GM19395 (cell line): ENCODE measurements at regions not wholly inside any gene's neighbourhood (a gene's known extent, or its start where the extent isn't known, plus 50 kb on each side); places are given as distances from the start of the nearest gene placed in this dataset.
"Not testable (repeated sequence)": the region's sequence is repeated elsewhere in the genome, so short reads cannot be mapped to it uniquely, and the experiment has no call there.

Source experiments
- ATAC-seq: cut with Tn5 transposase; IDR thresholded peaks from one replicate; pipeline ENCODE4 v1.9.1; 2021; ENCODE audit warnings: mild to moderate bottlenecking, moderate library complexity; ENCODE audit not compliant: unreplicated experiment

DNA sequence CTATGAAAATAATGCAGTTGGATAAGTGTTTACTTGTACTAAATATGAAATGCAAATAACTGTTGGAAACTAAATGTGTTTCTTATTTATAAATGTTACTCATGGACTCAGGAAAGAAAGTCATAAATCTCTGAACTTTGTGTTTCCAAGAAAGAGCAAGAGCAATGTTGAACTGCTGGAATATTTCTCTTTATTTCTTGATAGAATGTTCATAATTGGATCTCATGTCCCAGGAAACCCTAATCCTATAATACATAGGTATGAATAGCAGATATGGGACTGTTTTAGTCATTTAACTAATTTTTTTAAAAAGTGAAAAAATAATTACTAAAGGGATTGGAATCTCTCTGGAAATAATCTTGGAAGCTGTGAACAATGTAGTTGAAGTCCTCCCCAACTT is 245.0 kb upstream of the ACTBL2 start:
- ATAC-seq = no peak

DNA sequence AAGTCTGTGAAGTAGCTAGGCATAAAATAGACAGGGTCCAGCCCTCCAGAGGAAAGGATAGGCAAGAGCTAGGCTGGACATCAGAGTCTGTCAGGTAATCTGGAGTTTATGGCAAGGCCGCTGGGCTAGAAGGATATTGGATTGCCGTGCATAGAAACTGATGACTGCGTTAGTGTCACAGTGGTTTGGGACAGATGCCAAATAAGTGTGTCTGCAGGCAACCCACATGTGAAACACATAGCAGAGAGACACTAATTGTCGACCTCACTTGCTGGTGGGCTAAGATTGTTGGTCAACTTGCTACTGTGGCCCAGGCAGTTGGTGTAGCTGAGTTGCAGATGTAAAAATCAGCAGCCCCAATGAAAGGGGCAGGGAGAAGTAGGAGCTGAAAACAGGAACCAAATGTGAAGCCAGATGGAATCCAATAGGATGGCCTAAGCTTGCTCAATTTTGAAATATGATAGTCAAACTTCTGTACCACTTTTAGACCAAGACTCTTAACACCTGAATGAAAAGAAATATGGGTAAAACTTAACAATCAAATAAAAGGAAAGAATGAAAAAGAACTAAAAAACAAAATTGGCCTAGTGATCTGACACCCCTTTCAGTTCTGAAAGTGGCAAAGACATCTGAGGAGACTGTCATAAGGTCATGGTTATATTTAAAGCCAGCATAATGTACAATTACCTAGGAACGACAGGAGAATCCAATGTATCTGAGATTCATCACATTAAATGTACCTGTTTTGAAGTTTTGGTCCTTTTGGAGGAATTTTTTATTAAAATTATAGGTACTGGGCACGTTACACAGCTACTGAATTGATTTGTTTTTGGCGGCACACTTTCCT is 243.3 kb upstream of the ACTBL2 start:
- no peak for ATAC-seq

DNA sequence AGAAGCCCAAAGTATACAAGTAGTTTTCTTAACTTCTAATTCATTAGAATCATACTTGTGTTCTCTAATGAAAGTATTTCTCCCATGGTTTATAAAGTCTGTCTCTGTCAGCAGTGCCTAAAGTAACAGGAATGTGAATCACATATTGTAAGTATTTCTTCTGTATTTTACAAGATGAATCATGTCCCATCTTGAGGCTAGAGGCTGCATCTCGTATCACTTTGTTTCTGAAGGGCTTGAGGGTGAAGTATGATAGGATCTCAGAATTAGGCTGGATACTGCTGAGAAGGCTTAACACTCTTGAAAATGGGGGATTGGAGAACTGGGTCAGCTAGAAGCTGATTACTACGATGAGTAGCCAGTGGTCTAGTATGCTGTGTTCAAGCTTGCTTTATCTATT is 242.2 kb upstream of the ACTBL2 start:
- no peak for ATAC-seq

DNA sequence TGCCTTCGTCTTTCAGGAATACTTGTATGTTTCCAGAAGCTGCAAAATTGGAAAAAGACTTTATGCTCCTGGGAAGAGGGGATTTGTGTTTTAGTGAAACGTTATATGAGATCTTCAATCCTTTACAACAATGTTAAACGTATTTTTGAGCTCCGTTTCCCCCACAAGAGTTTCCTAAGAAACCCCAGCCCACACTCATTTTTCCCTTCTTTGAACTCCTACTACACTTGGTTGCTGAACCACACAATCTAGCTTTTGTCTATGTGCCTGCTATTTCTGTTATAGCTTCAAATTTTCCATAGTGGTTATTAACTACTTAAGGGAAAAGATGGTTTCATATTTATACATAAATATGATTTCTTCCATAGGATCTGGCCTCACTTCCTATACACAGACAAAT is 238.6 kb upstream of the ACTBL2 start:
- ATAC-seq = no peak

DNA sequence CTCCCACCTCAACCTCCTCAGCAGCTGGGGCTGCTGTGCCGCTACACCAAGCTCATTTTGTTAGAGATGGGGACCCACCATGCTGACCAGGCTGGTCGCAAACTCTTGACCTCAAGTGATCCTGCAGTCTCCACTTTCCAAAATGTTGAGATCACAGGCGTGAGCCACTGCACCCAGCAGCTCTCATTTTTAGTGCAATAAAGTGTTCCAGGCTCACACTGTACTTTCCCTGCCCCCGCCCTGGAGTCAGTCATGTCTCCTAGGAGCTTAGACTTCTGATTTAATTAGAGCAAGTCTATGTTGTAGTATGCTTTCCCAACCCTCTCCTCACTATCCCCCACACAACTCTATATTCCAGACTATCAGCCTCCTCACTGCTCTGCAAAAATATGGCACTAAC is 238.0 kb upstream of the ACTBL2 start:
- no peak for ATAC-seq

DNA sequence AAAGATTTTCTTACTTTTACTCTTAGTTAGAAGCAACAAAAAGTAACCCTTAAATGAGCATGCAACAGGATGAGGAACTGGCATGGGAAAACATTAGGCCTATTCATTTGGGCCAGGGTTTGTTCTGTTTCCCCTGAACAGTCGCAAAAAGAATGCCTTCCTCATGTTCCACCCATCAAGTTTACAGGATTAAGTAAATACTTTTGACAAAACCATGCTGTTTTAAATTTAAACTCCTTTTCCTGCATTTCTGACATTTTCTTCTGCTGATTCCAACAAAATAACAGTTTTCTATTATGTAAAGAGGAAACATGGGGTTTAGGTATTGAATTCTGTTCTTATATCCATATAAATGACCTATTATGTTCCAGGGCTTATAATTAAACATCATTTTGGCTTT is 236.6 kb upstream of the ACTBL2 start:
- ATAC-seq = no peak

DNA sequence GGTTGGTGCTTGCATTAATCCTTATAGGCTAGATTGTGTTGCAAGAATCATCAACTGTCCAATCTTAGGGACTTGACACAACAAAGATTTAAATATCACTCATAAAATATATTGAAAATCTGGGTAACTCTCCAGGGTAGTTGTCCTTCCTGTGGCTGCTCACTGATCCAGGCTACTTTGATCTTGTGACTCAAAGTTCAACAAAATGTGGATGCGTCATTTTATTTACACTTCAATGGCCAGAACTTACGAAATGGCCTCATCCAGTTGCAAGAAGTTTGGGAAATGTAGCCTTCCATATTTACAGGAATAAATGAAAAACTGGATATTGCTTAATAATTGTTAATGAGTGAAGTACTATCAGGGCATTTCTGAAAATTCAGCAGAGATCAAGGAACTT is 235.5 kb upstream of the ACTBL2 start:
- no peak for ATAC-seq

DNA sequence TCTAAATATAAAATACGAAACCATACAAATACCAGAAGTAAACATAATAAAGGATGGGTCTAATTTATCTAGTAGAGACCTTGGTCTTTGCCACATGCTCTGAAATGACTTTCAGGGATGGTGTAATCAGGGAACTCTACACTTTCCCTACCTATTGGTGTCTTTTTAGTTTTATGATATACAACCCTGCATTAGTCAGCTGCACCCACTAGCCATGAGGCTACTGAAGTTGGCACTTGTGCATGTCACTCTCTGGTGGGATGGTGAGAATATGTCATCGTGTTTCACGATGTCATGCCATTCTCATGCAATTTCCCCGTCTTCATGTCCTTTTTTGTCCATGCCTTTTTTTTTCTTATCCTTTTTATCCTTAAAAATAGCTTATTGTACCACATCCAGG is 234.9 kb upstream of the ACTBL2 start:
- ATAC-seq = no peak

DNA sequence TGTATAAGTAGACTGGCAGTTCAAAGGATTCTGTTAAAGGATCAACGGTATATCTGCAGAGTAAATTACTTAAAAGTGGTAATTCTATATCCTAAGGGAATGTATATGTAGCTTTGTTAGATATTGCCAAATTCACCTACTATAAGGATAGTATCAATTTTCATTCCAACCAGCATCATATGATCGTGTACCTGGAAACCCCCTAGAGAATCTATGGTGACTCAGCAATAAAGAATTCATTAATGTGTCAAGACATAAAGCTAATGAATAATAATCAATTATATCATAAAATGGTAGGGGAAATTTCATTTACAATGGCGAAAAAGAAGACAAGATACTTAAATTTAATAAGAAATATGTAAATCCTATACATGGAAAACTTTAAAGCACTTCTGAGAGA is 234.1 kb upstream of the ACTBL2 start:
- ATAC-seq = no peak

DNA sequence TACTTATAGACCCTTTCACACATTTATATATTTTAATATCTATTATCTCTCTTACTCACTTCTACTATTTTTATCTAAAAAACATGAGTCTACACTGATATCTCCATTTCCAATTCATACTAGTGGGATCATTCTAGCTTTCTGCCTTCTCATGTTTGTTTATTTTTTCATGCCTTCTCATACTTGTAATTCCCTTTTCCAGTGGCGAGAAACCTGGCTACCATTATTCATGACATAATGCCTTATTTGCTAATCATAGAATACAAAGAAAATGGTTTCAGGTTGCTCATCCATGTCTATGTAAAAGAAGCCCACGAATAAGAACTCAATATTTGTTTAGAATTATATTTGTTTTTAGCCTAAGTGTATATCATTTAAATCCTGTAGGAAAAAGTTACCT is 232.7 kb upstream of the ACTBL2 start:
- ATAC-seq = no peak

DNA sequence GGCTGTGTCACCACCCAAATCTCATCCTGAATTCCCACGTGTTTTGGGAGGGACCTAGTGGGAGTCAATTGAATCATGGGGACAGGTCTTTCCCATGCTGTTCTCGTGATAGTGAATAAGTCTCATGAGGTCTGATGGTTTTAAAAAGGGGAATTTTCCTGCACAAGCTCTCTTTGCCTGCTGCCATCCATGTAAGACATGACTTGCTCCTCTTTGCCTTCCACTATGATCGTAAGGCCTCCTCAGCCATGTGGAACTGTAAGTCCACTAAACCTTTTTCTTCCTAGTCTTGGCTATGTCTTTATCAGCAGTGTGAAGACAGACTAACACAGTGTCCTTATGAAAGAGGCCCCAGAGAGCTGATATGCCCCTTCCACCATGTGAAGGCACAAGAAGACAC is 230.9 kb upstream of the ACTBL2 start:
- ATAC-seq = not testable (repeated sequence)

DNA sequence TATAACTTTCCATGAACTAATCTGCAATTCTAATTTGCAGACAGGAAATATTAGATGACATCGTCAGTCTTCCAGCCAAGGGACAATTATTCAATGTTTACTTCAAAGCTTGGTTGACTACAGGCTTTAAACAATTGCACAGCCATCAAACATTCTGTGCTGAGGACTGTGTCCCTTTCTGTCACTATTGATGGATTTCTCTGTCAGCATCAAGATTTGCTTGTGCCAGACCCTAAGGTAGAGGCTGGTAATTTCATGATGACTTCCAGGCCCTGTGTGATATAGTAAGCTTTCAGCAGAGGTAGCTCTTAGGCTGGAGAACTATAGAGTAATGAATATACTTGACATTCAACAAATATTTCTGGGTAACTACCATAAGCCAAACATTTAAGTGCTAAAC is 229.3 kb upstream of the ACTBL2 start:
- no peak for ATAC-seq

DNA sequence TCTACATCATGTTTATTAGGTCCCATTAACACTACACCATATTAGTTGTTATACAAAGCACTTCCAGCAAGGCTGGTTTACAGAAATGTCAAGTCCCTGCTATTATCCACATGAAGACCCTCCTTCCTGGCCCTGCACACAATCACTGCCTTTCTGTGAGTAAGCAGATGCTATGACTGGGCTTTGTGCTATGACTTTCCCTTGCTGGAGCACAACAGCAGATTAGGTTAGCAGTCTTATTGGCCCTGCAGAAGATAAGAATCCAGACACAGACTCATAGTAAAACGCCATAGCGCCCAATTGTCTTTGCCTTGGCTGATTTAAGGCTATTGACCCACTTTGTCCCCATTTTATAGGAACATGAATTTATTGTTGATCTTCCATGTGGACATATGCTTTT is 228.9 kb upstream of the ACTBL2 start:
- ATAC-seq = no peak

DNA sequence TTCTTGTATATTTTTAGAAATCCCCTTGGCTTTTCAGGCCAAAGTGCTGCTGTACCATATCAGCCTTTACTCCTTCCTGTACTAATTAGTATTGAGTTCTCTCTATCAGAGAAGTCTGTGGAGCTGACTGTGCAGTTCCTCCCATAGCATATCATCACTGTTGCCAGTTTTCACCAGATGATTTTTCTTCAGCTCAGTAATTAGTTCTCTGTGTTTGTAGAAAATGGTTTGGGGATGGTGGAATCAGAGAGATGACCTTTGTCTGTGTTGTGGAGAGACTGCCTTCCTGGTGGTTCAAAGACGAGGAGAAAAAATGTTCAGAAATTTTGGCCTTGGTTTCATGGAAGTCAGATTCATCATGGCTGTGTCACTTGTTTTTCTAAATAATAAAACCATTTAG is 227.5 kb upstream of the ACTBL2 start:
- no peak for ATAC-seq

DNA sequence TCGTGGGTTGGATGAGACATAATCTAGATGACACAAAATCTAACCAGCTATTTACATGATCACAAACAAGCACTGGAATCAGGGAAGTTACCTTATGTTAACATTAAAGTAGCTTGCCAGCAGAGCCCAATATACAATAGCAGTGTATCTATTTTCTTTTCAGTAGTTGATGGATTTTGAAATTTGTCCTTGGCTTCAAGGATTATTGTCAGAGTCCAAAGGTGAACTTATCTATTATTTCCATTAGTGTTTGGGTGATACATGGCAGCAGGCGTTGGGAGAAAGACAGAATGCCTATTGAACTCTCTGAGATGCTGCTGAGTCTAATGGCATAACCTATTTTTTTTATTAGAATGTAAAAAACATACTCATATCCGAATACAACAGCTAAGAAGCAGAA is 223.2 kb upstream of the ACTBL2 start:
- no peak for ATAC-seq

DNA sequence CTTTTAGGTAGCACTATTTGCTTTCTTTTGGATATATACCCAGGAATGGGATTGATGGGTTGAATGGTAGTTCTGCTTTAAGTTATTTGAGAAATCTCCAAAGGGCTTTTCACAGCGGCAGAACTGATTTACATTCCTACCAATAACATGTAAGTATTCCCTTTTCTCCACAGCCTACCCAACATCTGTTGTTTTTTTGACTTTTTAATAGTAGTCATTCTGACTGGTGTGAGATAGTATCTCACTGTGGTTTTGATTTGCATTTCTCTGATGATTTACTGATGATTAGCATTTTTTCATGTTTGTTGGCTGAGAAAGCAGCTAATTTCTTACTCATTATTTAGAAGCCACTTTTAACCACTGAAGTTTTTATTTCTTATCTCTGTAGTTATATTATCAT is 221.1 kb upstream of the ACTBL2 start:
- ATAC-seq = no peak

DNA sequence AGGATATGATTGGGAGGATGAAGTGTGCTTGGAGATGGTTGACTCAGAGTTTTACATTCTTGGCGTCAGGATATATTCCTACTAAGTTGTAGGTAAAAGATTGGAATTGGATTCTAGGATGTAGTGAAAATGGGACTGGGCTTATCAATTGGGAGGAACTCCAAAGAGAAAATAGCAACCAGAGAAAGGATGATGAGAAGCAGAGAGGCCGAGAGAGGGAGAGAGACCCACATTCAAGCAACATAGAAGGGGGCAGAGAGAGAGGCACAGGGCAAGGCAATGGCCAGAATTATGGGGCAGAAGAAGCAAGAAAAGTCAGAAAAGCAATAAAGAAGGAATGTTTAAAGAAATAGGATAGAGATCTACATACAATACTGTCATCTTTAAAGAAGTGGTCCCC is 217.9 kb upstream of the ACTBL2 start:
- ATAC-seq = no peak

DNA sequence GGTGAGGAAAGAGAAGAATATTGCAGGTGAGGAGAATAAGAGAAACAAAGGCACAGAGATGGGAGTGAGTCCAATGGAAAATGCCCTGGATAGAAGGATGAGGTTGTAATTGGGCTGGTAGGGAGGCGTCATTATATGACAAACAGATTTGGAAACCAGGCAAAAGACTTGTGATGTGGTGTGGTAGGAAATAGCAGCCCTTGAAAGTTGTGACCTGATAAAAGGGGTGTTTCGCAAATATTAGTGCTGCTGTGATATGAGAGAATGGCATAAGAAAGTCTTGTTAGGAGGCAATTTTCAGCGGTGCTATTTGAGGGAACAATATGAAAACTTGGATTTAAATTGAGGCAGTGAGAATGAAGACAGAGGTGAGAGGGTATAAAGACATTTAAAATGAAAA is 217.5 kb upstream of the ACTBL2 start:
- ATAC-seq = no peak

DNA sequence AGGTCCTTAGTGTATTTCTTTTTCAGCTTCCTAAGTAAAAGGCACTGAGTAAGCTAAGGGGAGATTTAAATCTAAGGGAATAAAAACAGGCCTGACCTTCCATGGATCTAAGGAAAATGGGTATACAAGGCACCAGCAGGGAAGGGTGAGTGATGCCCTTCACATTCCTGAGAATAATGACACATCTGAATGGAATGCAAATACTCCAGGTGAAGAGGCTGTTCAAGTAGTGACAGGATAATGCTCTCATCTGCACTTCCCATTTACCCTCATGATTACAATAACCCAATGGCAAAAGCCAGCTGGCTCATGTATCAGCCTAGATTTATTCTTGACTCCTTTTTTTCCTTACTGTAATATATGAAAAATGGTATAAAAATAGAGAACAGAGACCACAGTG is 216.2 kb upstream of the ACTBL2 start:
- ATAC-seq = no peak

DNA sequence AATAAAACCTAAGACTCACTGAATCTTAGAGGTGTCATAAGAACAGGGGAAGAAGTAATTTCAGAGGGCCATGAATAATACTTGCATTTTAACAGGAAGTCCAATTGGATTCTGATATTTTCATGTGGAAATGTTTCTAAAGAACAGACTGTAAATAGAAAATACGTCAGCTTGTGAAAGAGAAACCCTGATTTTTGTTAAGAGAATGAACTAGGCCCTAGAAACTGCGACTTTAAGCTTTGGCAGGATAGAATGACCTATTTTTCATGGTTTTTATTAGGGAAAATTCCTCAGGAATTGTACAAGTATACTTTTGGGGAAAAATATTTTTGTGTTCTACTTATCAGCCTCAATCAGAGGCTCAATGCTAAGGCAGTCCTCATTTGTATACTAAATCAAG is 215.5 kb upstream of the ACTBL2 start:
- ATAC-seq = no peak

DNA sequence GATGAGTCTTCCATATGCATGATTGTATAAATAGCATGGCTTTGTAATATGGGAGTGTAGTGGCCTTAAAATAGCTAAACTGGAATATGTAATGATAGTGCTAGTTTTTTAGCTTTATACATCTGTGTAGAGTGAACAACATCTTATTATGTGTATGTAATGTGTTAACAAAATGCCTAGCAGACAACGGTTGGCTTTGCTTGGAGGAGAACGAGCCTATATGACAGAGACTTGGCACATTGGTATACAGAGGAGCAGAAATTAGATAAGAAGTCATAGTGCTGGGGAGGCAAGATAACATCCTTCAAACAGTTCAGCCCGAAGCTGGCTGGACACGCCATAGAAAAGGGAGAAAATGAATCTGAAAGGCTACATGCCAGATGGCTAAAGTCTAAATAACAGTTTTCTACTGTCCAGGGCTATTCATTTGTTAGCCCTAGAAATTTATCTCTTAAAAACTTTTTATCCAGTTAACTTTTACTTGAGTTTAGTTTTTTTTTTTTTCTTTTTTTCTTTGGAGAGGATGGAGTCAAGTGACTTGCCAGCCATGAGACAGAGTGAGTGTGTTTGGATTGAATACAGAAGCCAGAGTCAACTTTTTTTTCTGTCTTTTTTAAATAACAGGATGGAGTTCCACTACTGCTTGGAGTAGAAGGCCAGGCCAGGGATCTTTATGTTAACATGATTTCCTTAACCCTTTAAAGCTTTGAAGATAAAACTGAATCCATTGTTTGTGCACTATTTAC is 214.4 kb upstream of the ACTBL2 start:
- no peak for ATAC-seq

DNA sequence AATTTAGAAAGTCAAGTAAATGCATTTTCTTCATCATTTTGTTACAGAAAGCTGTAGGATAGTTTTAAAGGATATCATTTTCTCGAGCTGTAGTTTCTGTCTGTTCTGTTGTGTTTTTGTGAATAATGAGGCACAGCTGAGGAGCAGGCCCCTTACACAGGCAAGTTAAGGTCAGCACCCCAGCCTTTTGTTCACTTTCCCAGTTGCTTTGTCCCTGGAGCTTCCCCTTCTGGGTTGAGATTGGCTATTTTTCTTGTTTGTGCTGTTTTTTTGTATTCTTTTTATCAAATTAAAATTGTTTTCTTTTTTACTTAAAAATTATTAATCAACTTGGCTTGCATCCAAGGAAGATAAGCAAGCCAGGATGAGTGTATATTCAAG is 213.8 kb upstream of the ACTBL2 start:
- no peak for ATAC-seq
